Ishikawa (cell line): ENCODE measurements at regions not wholly inside any gene's neighbourhood (a gene's known extent, or its start where the extent isn't known, plus 50 kb on each side); places are given as distances from the start of the nearest gene placed in this dataset.

Source experiments
- CEBPB ChIP-seq: IDR thresholded peaks from 2 replicates; pipeline ENCODE4 v1.6.1; 2012
- CREB1 ChIP-seq: IDR thresholded peaks from 2 replicates; pipeline ENCODE4 v1.6.1; 2012; ENCODE audit warnings: low read depth
- EGR1 ChIP-seq: IDR thresholded peaks from 2 replicates; pipeline ENCODE4 v1.6.1; 2012
- EP300 ChIP-seq: IDR thresholded peaks from 2 replicates; pipeline ENCODE4 v1.6.1; 2012; ENCODE audit warnings: borderline replicate concordance
- FOXM1 ChIP-seq: IDR thresholded peaks from 2 replicates; pipeline ENCODE4 v1.6.1; 2012; ENCODE audit warnings: low read depth, borderline replicate concordance
- MAX ChIP-seq: IDR thresholded peaks from 2 replicates; pipeline ENCODE4 v1.6.1; 2012
- NFIC ChIP-seq: IDR thresholded peaks from 2 replicates; pipeline ENCODE4 v1.6.1; 2012
- RAD21 ChIP-seq: IDR thresholded peaks from 2 replicates; pipeline ENCODE4 v1.6.1; 2012; ENCODE audit warnings: low read depth
- REST ChIP-seq: IDR thresholded peaks from 2 replicates; pipeline ENCODE4 v1.6.1; 2012; ENCODE audit warnings: low read depth, mild to moderate bottlenecking
- TAF1 ChIP-seq: IDR thresholded peaks from 2 replicates; pipeline ENCODE4 v1.6.1; 2012; ENCODE audit warnings: low read depth, mild to moderate bottlenecking
- TCF12 ChIP-seq: IDR thresholded peaks from 2 replicates; pipeline ENCODE4 v1.6.1; 2012; ENCODE audit warnings: low read depth
- TEAD4 ChIP-seq: IDR thresholded peaks from 2 replicates; pipeline ENCODE4 v1.6.1; 2012
- USF1 ChIP-seq: IDR thresholded peaks from 2 replicates; pipeline ENCODE4 v1.6.1; 2012
- YY1 ChIP-seq: IDR thresholded peaks from 2 replicates; pipeline ENCODE4 v1.6.1; 2012; ENCODE audit warnings: low read depth
- ZBTB7A ChIP-seq: IDR thresholded peaks from 2 replicates; pipeline ENCODE4 v1.6.1; 2012; ENCODE audit warnings: low read depth

GRCh38 chr13:39215971-39216370 is 177.7 kb downstream of the NHLRC3 start:
- TF ChIP-seq TAF1 (no peak), RAD21 (no peak), ZBTB7A (no peak), TEAD4 (no peak), CEBPB (no peak), EGR1 (no peak), MAX (no peak), USF1 (no peak), YY1 (no peak)

GRCh38 chr13:39217471-39217870 is 179.2 kb downstream of the NHLRC3 start:
- TF ChIP-seq CREB1, result no peak
- no peak for TF ChIP-seq NFIC
- TF ChIP-seq MAX, result no peak
- no peak for TF ChIP-seq RAD21
- TF ChIP-seq TEAD4, result no peak
- TF ChIP-seq YY1, result no peak
- TF ChIP-seq CEBPB, result no peak
- TF ChIP-seq TCF12, result no peak
- no peak for TF ChIP-seq ZBTB7A
- TF ChIP-seq TAF1, result no peak
- TF ChIP-seq EGR1, result no peak
- no peak for TF ChIP-seq REST

- TF ChIP-seq TAF1 (no peak), YY1 (no peak), TEAD4 (no peak)
Observed at GRCh38 chr13:39224671-39225240, 186.5 kb downstream of the NHLRC3 start.

- no peak for TF ChIP-seq ZBTB7A
Observed at GRCh38 chr13:39225860-39226259, 187.6 kb downstream of the NHLRC3 start.

GRCh38 chr13:39226359-39226758 is 188.1 kb downstream of the NHLRC3 start:
- TF ChIP-seq USF1 (no peak), TEAD4 (no peak), TCF12 (no peak), FOXM1 (no peak), EP300 (no peak), REST (no peak), EGR1 (no peak), RAD21 (no peak), NFIC (no peak), YY1 (no peak), MAX (no peak), TAF1 (no peak), ZBTB7A (no peak), CREB1 (no peak), CEBPB (no peak)

GRCh38 chr13:39232401-39232980 is 194.2 kb downstream of the NHLRC3 start:
- TF ChIP-seq CREB1, result no peak
- no peak for TF ChIP-seq EGR1
- no peak for TF ChIP-seq YY1
- TF ChIP-seq CEBPB, result no peak
- no peak for TF ChIP-seq TEAD4
